ENCODE measurements at regions not wholly inside any gene's neighbourhood (a gene's known extent, or its start where the extent isn't known, plus 50 kb on each side); places are given as distances from the start of the nearest gene placed in this dataset.

DNA sequence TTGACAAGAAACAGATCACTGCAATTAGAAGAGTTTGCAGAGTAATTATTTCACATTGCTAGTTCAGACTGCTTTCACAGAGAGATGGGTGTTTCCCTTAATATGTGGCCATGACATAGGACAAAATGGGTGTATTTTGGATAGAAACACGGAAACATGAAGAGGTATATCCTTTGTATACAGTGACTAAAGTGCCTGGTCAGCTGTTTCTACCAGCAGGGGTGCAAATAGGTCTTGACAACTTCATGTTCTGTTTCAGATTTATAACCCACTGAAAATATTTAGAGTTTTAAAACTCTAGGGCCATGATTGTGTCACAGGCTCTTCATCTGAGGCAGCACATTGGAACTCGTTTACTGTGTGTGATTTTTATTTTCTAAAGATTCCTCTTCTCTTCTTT, 357.1 kb upstream of the TNP1 start:
- WGBS (ENCODE audit: low lambda C conversion rate) = 82% methylated on average over 2 of the region's 2 CpGs
- DNase-seq = no peak
- no peaks in the 10 kb centered on the region for H3K36me3 ChIP-seq (replicated peaks in 1 of 2; ENCODE audit: control insufficient read depth in 1 of 2, insufficient read depth in 2 of 2, low read length in 1 of 2)
- no peaks in the 10 kb centered on the region for H4K20me1 ChIP-seq (ENCODE audit: insufficient read depth)
- H2AFZ ChIP-seq (ENCODE audit: low read depth) = no peak overlapping the region; the same call in 1 of the 2 replicates
- CTCF ChIA-PET = no interaction called here
- no peaks in the 10 kb centered on the region for H3K79me2 ChIP-seq (ENCODE audit: insufficient read depth)
- no peaks in the 10 kb centered on the region for H3F3A ChIP-seq (replicated peaks; ENCODE audit: insufficient read depth)
- no peaks in the 10 kb centered on the region for H3K27me3 ChIP-seq (ENCODE audit: insufficient read depth)
- 0 out of 4 replicates have a peak, but pooled peaks cover 0 to 4% of the 10 kb centered on the region in 2 experiments for H3K4me1 ChIP-seq (ENCODE audit: control insufficient read depth in 1 of 2, insufficient read depth in 2 of 2, low read depth in 1 of 2, low read length in 1 of 2)
- H3K4me3 ChIP-seq (ENCODE audit: low read depth in 2 of 2, low read length in 1 of 2) = no peak overlapping the region
- H3K9me2 ChIP-seq = 0 out of 2 replicates have a peak, but pooled peaks cover 3% of the 10 kb centered on the region
- POLR2A ChIA-PET = no interaction called here
- no peak overlapping the region for H3K9ac ChIP-seq
- no peak for TF ChIP-seq FOXM1 (IDR thresholded peaks at IDR 0.05; ENCODE audit: low read depth)
- TF ChIP-seq, protein P1, sequence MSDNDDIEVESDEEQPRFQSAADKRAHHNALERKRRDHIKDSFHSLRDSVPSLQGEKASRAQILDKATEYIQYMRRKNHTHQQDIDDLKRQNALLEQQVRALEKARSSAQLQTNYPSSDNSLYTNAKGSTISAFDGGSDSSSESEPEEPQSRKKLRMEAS (IDR thresholded peaks at IDR 0.05; ENCODE audit: low read depth) = no peak
- TF ChIP-seq, protein P2, sequence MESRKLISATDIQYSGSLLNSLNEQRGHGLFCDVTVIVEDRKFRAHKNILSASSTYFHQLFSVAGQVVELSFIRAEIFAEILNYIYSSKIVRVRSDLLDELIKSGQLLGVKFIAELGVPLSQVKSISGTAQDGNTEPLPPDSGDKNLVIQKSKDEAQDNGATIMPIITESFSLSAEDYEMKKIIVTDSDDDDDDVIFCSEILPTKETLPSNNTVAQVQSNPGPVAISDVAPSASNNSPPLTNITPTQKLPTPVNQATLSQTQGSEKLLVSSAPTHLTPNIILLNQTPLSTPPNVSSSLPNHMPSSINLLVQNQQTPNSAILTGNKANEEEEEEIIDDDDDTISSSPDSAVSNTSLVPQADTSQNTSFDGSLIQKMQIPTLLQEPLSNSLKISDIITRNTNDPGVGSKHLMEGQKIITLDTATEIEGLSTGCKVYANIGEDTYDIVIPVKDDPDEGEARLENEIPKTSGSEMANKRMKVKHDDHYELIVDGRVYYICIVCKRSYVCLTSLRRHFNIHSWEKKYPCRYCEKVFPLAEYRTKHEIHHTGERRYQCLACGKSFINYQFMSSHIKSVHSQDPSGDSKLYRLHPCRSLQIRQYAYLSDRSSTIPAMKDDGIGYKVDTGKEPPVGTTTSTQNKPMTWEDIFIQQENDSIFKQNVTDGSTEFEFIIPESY (IDR thresholded peaks at IDR 0.05; ENCODE audit: borderline replicate concordance, low read depth) = no peak
- TF ChIP-seq NRF1 (IDR thresholded peaks at IDR 0.05; ENCODE audit: low read depth, low read length) = no peak
- TF ChIP-seq EZH2phosphoT487 (IDR thresholded peaks at IDR 0.05; ENCODE audit: borderline replicate concordance, low read depth) = no peak
- TF ChIP-seq SIN3A (IDR thresholded peaks at IDR 0.05; ENCODE audit: borderline replicate concordance, low read depth, low read length) = no peak
- TF ChIP-seq ELF1 (IDR thresholded peaks at IDR 0.05) = no peak
- H3K9me3 ChIP-seq = no peaks in the 10 kb centered on the region
- H3K4me2 ChIP-seq = no peak overlapping the region
- H3K27ac ChIP-seq (ENCODE audit: low read depth in 2 of 2, low read length in 1 of 2) = no peak overlapping the region

GRCh38 chr2:217216316-217216715, 356.5 kb upstream of the TNP1 start:
- no peaks in the 10 kb centered on the region for H4K20me1 ChIP-seq (ENCODE audit: insufficient read depth)
- H3K79me2 ChIP-seq (ENCODE audit: insufficient read depth) = no peaks in the 10 kb centered on the region
- DNase-seq = no peak
- no peak overlapping the region for H3K9ac ChIP-seq
- WGBS (ENCODE audit: low lambda C conversion rate) = 90% methylated on average over 4 of the region's 4 CpGs
- 0 out of 4 replicates have a peak, but pooled peaks cover 0 to 4% of the 10 kb centered on the region in 2 experiments for H3K4me1 ChIP-seq (ENCODE audit: control insufficient read depth in 1 of 2, insufficient read depth in 2 of 2, low read depth in 1 of 2, low read length in 1 of 2)
- no peaks in the 10 kb centered on the region for H3K36me3 ChIP-seq (replicated peaks in 1 of 2; ENCODE audit: control insufficient read depth in 1 of 2, insufficient read depth in 2 of 2, low read length in 1 of 2)
- TF ChIP-seq SIN3A (IDR thresholded peaks at IDR 0.05; ENCODE audit: borderline replicate concordance, low read depth, low read length) (no peak), RCOR1 (IDR thresholded peaks at IDR 0.05; ENCODE audit: low read length) (no peak), USF1 (IDR thresholded peaks at IDR 0.05; ENCODE audit: borderline replicate concordance, low read depth) (no peak), IRF3 (IDR thresholded peaks at IDR 0.05; ENCODE audit: low read depth, low read length) (no peak), GATA2 (CRISPR knock-in tag; IDR thresholded peaks at IDR 0.05) (no peak), REST (IDR thresholded peaks at IDR 0.05; ENCODE audit: low read depth, low read length) (no peak), FOXM1 (IDR thresholded peaks at IDR 0.05; ENCODE audit: low read depth) (no peak), EP300 (IDR thresholded peaks at IDR 0.05; ENCODE audit: borderline replicate concordance in 1 of 2, low read depth in 1 of 2, low read length in 1 of 2) (no peak)
- TF ChIP-seq, protein P2 (IDR thresholded peaks at IDR 0.05; ENCODE audit: borderline replicate concordance, low read depth) = no peak
- H3K27me3 ChIP-seq (ENCODE audit: insufficient read depth) = no peaks in the 10 kb centered on the region
- H3K9me2 ChIP-seq = 0 out of 2 replicates have a peak, but pooled peaks cover 3% of the 10 kb centered on the region
- H3K4me2 ChIP-seq = no peak overlapping the region
- H3K27ac ChIP-seq (ENCODE audit: low read depth in 2 of 2, low read length in 1 of 2) = no peak overlapping the region
- no peak overlapping the region for H3K4me3 ChIP-seq (ENCODE audit: low read depth in 2 of 2, low read length in 1 of 2)
- POLR2A ChIA-PET = no interaction called here
- H2AFZ ChIP-seq (ENCODE audit: low read depth) = no peak overlapping the region
- no peaks in the 10 kb centered on the region for H3F3A ChIP-seq (replicated peaks; ENCODE audit: insufficient read depth)
- CTCF ChIA-PET = interaction anchor here (1.6 kb wide), 1 partner anchor 13 kb away, joined by 4 read pairs; no protein-coding TSS in a partner anchor
- no peaks in the 10 kb centered on the region for H3K9me3 ChIP-seq
